Keratinocyte (primary cell): ENCODE measurements at regions not wholly inside any gene's neighbourhood (a gene's known extent, or its start where the extent isn't known, plus 50 kb on each side); places are given as distances from the start of the nearest gene placed in this dataset.

ENCODE experiments used
- DNase-seq: peaks from one replicate; pipeline ENCODE4 v3.0.0-alpha.2; 2011; ENCODE audit warnings: low read depth, missing footprints, low spot score
- FAIRE-seq: peaks from 2 replicates; lab custom pipeline; 2011; peaks lifted over from hg19 to GRCh38; lab: Jason Lieb, UNC
- H2AFZ ChIP-seq: 2 replicates; pipeline ENCODE4 v1.6.0; 2012; ENCODE audit warnings: low read length, control low read depth, inconsistent platforms; ENCODE audit not compliant: control insufficient read depth
- H3K27ac ChIP-seq: 2 replicates; pipeline ENCODE4 v1.5.1; 2011; ENCODE audit warnings: low read length; ENCODE audit not compliant: control insufficient read depth, insufficient read depth
- H3K27me3 ChIP-seq: 3 replicates; pipeline ENCODE4 v1.6.0; 2011; ENCODE audit warnings: low read length; ENCODE audit not compliant: control insufficient read depth, insufficient read depth; ENCODE audit errors: extremely low read depth
- H3K36me3 ChIP-seq, 2 experiments: 2 replicates in 1 of 2; 3 replicates in 1 of 2; pipeline ENCODE4 v1.5.1; 2011; ENCODE audit warnings: low read length in 2 of 2, mild to moderate bottlenecking in 1 of 2; ENCODE audit not compliant: control insufficient read depth in 2 of 2, insufficient read depth in 2 of 2; ENCODE audit errors: extremely low read depth in 1 of 2
- H3K4me1 ChIP-seq: 3 replicates; pipeline ENCODE4 v1.5.1; 2011; ENCODE audit warnings: low read length; ENCODE audit not compliant: control insufficient read depth, insufficient read depth; ENCODE audit errors: extremely low read depth
- H3K4me2 ChIP-seq: 3 replicates; pipeline ENCODE4 v1.6.0; 2011; ENCODE audit warnings: low read depth, low read length; ENCODE audit not compliant: control insufficient read depth, insufficient read depth; ENCODE audit errors: extremely low read depth
- H3K4me3 ChIP-seq, 3 experiments: fragments of 200-600 bp in 1 of 3; sonication (generic) in 1 of 3; 2 replicates in 2 of 3; 3 replicates in 1 of 3; pipeline ENCODE4 v1.5.1; 2011 to 2016; ENCODE audit warnings: low read length in 3 of 3, mild to moderate bottlenecking in 3 of 3, control low read depth in 2 of 3, inconsistent platforms in 1 of 3, low read depth in 1 of 3, mixed read lengths in 1 of 3, mixed run types in 1 of 3, moderate library complexity in 1 of 3; ENCODE audit not compliant: control insufficient read depth in 2 of 3, insufficient read depth in 2 of 3; ENCODE audit errors: extremely low read depth in 1 of 3
- H3K79me2 ChIP-seq: 2 replicates; pipeline ENCODE4 v1.6.0; 2012; ENCODE audit warnings: low read length; ENCODE audit not compliant: control insufficient read depth, insufficient read depth
- H3K9ac ChIP-seq: 3 replicates; pipeline ENCODE4 v1.6.0; 2011; ENCODE audit warnings: low read length; ENCODE audit not compliant: control insufficient read depth, insufficient read depth; ENCODE audit errors: extremely low read depth
- H3K9me1 ChIP-seq: 3 replicates; pipeline ENCODE4 v1.6.0; 2011; ENCODE audit warnings: low read length; ENCODE audit not compliant: control insufficient read depth, insufficient read depth; ENCODE audit errors: extremely low read depth
- H3K9me3 ChIP-seq: 2 replicates; pipeline ENCODE4 v1.5.1; 2012; ENCODE audit warnings: low read depth, low read length; ENCODE audit not compliant: control insufficient read depth
- H4K20me1 ChIP-seq: 3 replicates; pipeline ENCODE4 v1.6.0; 2011; ENCODE audit warnings: low read length; ENCODE audit not compliant: control insufficient read depth, insufficient read depth; ENCODE audit errors: extremely low read depth
- EZH2 ChIP-seq: IDR thresholded peaks from one replicate; pipeline ENCODE4 v1.6.1; 2012; ENCODE audit warnings: inconsistent platforms, mild to moderate bottlenecking, low read length, moderate library complexity
- dilution Hi-C: fragments of 300-500 bp; cut with MboI; formaldehyde crosslinking; loops from one replicate; pipeline ENCODE4 v1.7.0; 2020; ENCODE audit warnings: low sequenced_read_pairs; ENCODE audit not compliant: extremely low pct_ligation_motif_present
- TF ChIP-seq, protein P1 (sequence below), 3 experiments: IDR thresholded peaks in 1 of 3; conservative IDR thresholded peaks in 1 of 3; optimal IDR thresholded peaks in 1 of 3; 2 replicates in 2 of 3; 3 replicates in 1 of 3; pipeline versions ENCODE3 to v1.5.1; 2011; ENCODE audit warnings: low read length in 3 of 3, mild to moderate bottlenecking in 3 of 3, moderate library complexity in 2 of 3, control low read depth in 1 of 3, inconsistent platforms in 1 of 3; ENCODE audit not compliant: insufficient read depth in 2 of 3; ENCODE audit errors: extremely low read depth in 1 of 3

DNA sequence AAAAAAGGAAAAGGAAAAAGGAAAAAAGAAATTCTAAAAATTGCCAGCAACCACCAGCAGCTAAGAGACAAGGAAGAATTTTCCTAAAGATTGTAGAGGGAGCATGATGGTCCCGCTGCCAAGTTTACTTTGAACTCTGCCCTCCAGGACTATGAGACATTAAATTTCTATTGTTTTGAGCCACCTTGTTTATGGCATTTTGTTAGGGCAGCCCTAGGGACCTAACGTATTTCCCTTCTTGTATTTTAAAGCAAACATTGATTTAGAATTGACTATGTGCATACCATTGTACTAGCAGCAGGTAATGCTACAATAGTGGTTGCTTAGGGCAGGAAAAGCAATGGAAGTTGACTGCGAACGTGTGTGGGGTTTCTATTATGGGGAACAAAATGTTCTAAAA, 1414.2 kb downstream of the EFNB2 start:
- Histone ChIP-seq H4K20me1 (no peaks in the 10 kb centered on the region), H3K79me2 (no peaks in the 10 kb centered on the region), H3K27me3 (no peaks in the 10 kb centered on the region), H3K9ac (no peak overlapping the region), H3K4me3 (no peak overlapping the region), H3K4me1 (no peaks in the 10 kb centered on the region), H3K4me2 (no peak overlapping the region), H3K36me3 (no peaks in the 10 kb centered on the region), H2AFZ (no peak overlapping the region), H3K9me3 (no peaks in the 10 kb centered on the region), H3K9me1 (no peaks in the 10 kb centered on the region), H3K27ac (no peak overlapping the region)
- FAIRE-seq (no peak), DNase-seq (no peak)
- dilution Hi-C loops, result no loop called here
- no peak for TF ChIP-seq EZH2
- TF ChIP-seq, protein P1, sequence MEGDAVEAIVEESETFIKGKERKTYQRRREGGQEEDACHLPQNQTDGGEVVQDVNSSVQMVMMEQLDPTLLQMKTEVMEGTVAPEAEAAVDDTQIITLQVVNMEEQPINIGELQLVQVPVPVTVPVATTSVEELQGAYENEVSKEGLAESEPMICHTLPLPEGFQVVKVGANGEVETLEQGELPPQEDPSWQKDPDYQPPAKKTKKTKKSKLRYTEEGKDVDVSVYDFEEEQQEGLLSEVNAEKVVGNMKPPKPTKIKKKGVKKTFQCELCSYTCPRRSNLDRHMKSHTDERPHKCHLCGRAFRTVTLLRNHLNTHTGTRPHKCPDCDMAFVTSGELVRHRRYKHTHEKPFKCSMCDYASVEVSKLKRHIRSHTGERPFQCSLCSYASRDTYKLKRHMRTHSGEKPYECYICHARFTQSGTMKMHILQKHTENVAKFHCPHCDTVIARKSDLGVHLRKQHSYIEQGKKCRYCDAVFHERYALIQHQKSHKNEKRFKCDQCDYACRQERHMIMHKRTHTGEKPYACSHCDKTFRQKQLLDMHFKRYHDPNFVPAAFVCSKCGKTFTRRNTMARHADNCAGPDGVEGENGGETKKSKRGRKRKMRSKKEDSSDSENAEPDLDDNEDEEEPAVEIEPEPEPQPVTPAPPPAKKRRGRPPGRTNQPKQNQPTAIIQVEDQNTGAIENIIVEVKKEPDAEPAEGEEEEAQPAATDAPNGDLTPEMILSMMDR (optimal IDR thresholded peaks at IDR 0.05 in 1 of 3, IDR thresholded peaks at IDR 0.05 in 1 of 3, conservative IDR thresholded peaks at IDR 0.05 in 1 of 3; ENCODE audit: extremely low read depth in 1 of 3, insufficient read depth in 2 of 3, low read length in 3 of 3), result no peak

DNA sequence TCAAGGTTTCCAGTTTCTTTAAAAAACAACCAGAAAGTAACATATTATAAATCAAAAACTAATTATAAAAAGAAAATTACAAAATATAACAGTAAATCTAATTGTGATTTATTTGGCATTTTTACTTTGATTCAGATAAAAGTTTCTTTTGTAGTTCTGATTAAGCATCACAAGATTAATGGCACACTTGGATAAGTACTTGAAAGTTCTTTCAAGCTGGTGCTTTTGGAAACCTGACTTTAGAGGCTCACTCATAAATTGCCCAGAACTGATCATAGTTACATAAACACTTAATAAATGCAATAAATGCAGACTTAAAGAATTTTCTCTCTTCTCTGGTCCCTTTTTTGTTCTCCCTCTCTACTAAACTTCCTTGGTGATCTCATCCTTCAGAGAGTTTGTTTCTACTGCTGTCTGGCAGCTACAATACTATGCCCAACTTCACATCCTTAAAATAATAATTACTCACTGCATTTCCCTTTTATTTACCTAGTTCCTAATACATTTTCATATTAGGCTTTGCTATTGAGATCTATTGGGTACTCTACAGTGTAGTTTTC, 1417.0 kb downstream of the EFNB2 start:
- no peak overlapping the region for H3K27ac ChIP-seq
- H3K4me3 ChIP-seq, result no peak overlapping the region
- TF ChIP-seq, protein P1 (optimal IDR thresholded peaks at IDR 0.05 in 1 of 3, IDR thresholded peaks at IDR 0.05 in 1 of 3, conservative IDR thresholded peaks at IDR 0.05 in 1 of 3; ENCODE audit: extremely low read depth in 1 of 3, insufficient read depth in 2 of 3, low read length in 3 of 3), result no peak
- no peak for TF ChIP-seq EZH2
- H3K4me2 ChIP-seq, result no peak overlapping the region
- H3K4me1 ChIP-seq, result no peaks in the 10 kb centered on the region
- H3K9me1 ChIP-seq, result no peaks in the 10 kb centered on the region
- H3K9ac ChIP-seq, result no peak overlapping the region
- no peaks in the 10 kb centered on the region for H3K79me2 ChIP-seq
- no peaks in the 10 kb centered on the region for H4K20me1 ChIP-seq
- DNase-seq (no peak), FAIRE-seq (no peak)
- H3K9me3 ChIP-seq, result no peaks in the 10 kb centered on the region
- no peak overlapping the region for H2AFZ ChIP-seq
- H3K36me3 ChIP-seq, result no peaks in the 10 kb centered on the region
- dilution Hi-C loops, result no loop called here
- H3K27me3 ChIP-seq, result no peaks in the 10 kb centered on the region
